PC-3 (cell line): ENCODE measurements at regions not wholly inside any gene's neighbourhood (a gene's known extent, or its start where the extent isn't known, plus 50 kb on each side); places are given as distances from the start of the nearest gene placed in this dataset.

Experiments
- ATAC-seq: fragments of 200-7000 bp; cut with Tn5 transposase; 2 replicates; pipeline ENCODE4 v1.9.1; 2020; ENCODE audit warnings: mild to moderate bottlenecking, moderate library complexity
- BruUV-seq: library from RNA; stranded (reverse); fragments of 400-500 nt; replicated peaks from 2 replicates; lab custom pipeline; 2021; lab: Mats Ljungman, UMichigan
- CTCF ChIA-PET: fragments of 300-600 bp; sonication (Branson Sonifier 250); formaldehyde crosslinking; loops from one replicate; lab custom pipeline; 2022; ENCODE audit warnings: antibody characterized with exemption; lab: Charles Lee
- POLR2A ChIA-PET: fragments of 300-600 bp; sonication (Branson Sonifier 250); formaldehyde crosslinking; loops from one replicate; lab custom pipeline; 2022; ENCODE audit warnings: antibody characterized with exemption; ENCODE audit not compliant: unreplicated experiment; lab: Charles Lee
- DNase-seq: peaks from one replicate; pipeline ENCODE4 v3.0.0-alpha.2; 2015
- H2AFZ ChIP-seq: fragments of 300-600 bp; sonication (generic); 2 replicates; pipeline ENCODE4 v1.6.0; 2016; ENCODE audit warnings: antibody characterized with exemption, low read length
- H3F3A ChIP-seq: fragments of 300-600 bp; sonication (generic); one replicate; pipeline ENCODE4 v1.6.0; 2017; ENCODE audit warnings: antibody characterized with exemption, low read length, control low read depth, mild to moderate bottlenecking; ENCODE audit not compliant: unreplicated experiment
- H3K27ac ChIP-seq: fragments of 300-600 bp; sonication (generic); 2 replicates; pipeline ENCODE4 v1.5.1; 2016; ENCODE audit warnings: mild to moderate bottlenecking, low read length
- H3K27me3 ChIP-seq: fragments of 300-600 bp; sonication (generic); 2 replicates; pipeline ENCODE4 v1.6.1; 2016; ENCODE audit warnings: low read length, mixed read lengths
- H3K36me3 ChIP-seq: fragments of 300-600 bp; sonication (generic); 2 replicates; pipeline ENCODE4 v1.6.1; 2016; ENCODE audit warnings: low read depth, mixed run types, low read length, mixed read lengths
- H3K4me1 ChIP-seq: fragments of 300-600 bp; sonication (generic); 2 replicates; pipeline ENCODE4 v1.5.1; 2016; ENCODE audit warnings: low read length; ENCODE audit not compliant: insufficient read depth
- H3K4me2 ChIP-seq: fragments of 300-600 bp; sonication (generic); 2 replicates; pipeline ENCODE4 v1.6.0; 2016; ENCODE audit warnings: low read length
- H3K4me3 ChIP-seq: fragments of 300-600 bp; sonication (generic); 2 replicates; pipeline ENCODE4 v1.5.1; 2016; ENCODE audit warnings: mild to moderate bottlenecking, low read length, mixed read lengths
- H3K79me2 ChIP-seq: fragments of 300-600 bp; sonication (generic); 2 replicates; pipeline ENCODE4 v1.6.1; 2017; ENCODE audit warnings: low read length, mixed read lengths
- H3K9ac ChIP-seq: fragments of 300-600 bp; sonication (generic); 2 replicates; pipeline ENCODE4 v1.6.0; 2016; ENCODE audit warnings: mild to moderate bottlenecking, low read length
- H3K9me2 ChIP-seq: fragments of 300-600 bp; sonication (generic); replicated peaks from 2 replicates; pipeline ENCODE4 v1.6.1; 2016; ENCODE audit warnings: mixed run types, low read length, mixed read lengths
- H3K9me3 ChIP-seq: fragments of 300-600 bp; sonication (generic); 2 replicates; pipeline ENCODE4 v1.6.1; 2016; ENCODE audit warnings: low read length, mixed read lengths
- H4K20me1 ChIP-seq: fragments of 300-600 bp; sonication (generic); 2 replicates; pipeline ENCODE4 v1.6.1; 2016; ENCODE audit warnings: low read length, mixed read lengths
- EZH2 ChIP-seq: fragments of 300-600 bp; sonication (generic); IDR thresholded peaks from one replicate; pipeline ENCODE4 v1.6.1; 2017; ENCODE audit warnings: antibody characterized with exemption, mild to moderate bottlenecking, low read length; ENCODE audit not compliant: unreplicated experiment
- EZH2phosphoT487 ChIP-seq: fragments of 300-600 bp; sonication (generic); IDR thresholded peaks from 2 replicates; pipeline ENCODE4 v1.6.1; 2018; ENCODE audit warnings: mild to moderate bottlenecking, antibody characterized with exemption, low read length, borderline replicate concordance
- intact Hi-C: fragments of 100-400 bp; cut with micrococcal nuclease; formaldehyde crosslinking; loops from 2 replicates; pipeline ENCODE4 v1.9.0; 2023
- TF ChIP-seq, protein P1 (sequence below): fragments of 300-600 bp; sonication (generic); conservative IDR thresholded peaks from 2 replicates; pipeline ENCODE4 v1.5.1; 2017; ENCODE audit warnings: antibody characterized with exemption, low read depth, mild to moderate bottlenecking, low read length

- BruUV-seq = no TSS peak
Measured at GRCh38 chr10:123462756-123463155, 203.4 kb upstream of the GPR26 start.

GRCh38 chr10:123463181-123463580 lies 203.0 kb upstream of the GPR26 start:
- ChIA-PET CTCF (no interaction called here), POLR2A (no interaction called here)
- H3K4me2 ChIP-seq = no peak overlapping the region
- ATAC-seq (no peak), DNase-seq (no peak)
- H3K27ac ChIP-seq = no peak overlapping the region
- no peak overlapping the region for H2AFZ ChIP-seq
- TF ChIP-seq EZH2phosphoT487 (no peak), EZH2 (no peak)
- TF ChIP-seq, protein P1, sequence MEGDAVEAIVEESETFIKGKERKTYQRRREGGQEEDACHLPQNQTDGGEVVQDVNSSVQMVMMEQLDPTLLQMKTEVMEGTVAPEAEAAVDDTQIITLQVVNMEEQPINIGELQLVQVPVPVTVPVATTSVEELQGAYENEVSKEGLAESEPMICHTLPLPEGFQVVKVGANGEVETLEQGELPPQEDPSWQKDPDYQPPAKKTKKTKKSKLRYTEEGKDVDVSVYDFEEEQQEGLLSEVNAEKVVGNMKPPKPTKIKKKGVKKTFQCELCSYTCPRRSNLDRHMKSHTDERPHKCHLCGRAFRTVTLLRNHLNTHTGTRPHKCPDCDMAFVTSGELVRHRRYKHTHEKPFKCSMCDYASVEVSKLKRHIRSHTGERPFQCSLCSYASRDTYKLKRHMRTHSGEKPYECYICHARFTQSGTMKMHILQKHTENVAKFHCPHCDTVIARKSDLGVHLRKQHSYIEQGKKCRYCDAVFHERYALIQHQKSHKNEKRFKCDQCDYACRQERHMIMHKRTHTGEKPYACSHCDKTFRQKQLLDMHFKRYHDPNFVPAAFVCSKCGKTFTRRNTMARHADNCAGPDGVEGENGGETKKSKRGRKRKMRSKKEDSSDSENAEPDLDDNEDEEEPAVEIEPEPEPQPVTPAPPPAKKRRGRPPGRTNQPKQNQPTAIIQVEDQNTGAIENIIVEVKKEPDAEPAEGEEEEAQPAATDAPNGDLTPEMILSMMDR = no peak
- no peaks in the 10 kb centered on the region for H3K27me3 ChIP-seq
- BruUV-seq = no TSS peak
- no peaks in the 10 kb centered on the region for H3K9me3 ChIP-seq
- no peaks in the 10 kb centered on the region for H3K36me3 ChIP-seq
- intact Hi-C loops = no loop called here
- H3K4me3 ChIP-seq = no peak overlapping the region
- H4K20me1 ChIP-seq = no peaks in the 10 kb centered on the region
- H3K9me2 ChIP-seq = no peaks in the 10 kb centered on the region
- no peaks in the 10 kb centered on the region for H3F3A ChIP-seq
- H3K4me1 ChIP-seq = no peaks in the 10 kb centered on the region
- H3K79me2 ChIP-seq = no peaks in the 10 kb centered on the region
- H3K9ac ChIP-seq = no peak overlapping the region

More at GRCh38 chr10:123462756-123463155, 203.4 kb upstream of the GPR26 start:
- Histone ChIP-seq H3F3A (no peaks in the 10 kb centered on the region), H4K20me1 (no peaks in the 10 kb centered on the region), H3K4me1 (no peaks in the 10 kb centered on the region), H3K27ac (no peak overlapping the region), H3K9me2 (no peaks in the 10 kb centered on the region), H3K9me3 (no peaks in the 10 kb centered on the region), H2AFZ (no peak overlapping the region), H3K27me3 (no peaks in the 10 kb centered on the region), H3K4me3 (no peak overlapping the region), H3K36me3 (no peaks in the 10 kb centered on the region), H3K4me2 (no peak overlapping the region), H3K9ac (no peak overlapping the region), H3K79me2 (no peaks in the 10 kb centered on the region)
- ChIA-PET CTCF (no interaction called here), POLR2A (no interaction called here)
- intact Hi-C loops = no loop called here
- TF ChIP-seq EZH2phosphoT487 (no peak), EZH2 (no peak)
- TF ChIP-seq, protein P1 = no peak
- DNase-seq (peak; percentile 12), ATAC-seq (no peak)

DNA sequence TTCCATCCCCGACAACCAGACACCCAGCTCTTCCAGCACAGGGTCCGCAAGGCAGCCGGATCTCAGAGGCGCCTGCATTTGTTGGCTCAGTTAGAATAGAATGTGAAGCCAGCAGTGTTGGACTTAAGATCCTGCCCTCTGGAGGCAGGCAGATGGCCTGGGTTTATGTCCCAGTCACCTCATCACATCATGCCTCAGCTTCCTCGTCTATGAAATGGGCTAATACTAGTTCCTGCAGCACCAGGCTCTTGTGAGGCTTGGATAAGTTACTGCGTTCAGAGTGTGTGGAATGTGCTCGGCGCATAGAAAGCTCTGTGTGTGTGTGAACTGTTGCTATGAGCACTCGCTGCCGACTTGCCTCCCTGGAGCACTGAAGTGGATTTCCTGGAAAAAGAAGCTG lies 202.5 kb upstream of the GPR26 start:
- no TSS peak for BruUV-seq
- H3K27me3 ChIP-seq = no peaks in the 10 kb centered on the region

More for the DNA sequence above, 202.5 kb upstream of the GPR26 start:
- Histone ChIP-seq H2AFZ (no peak overlapping the region), H3K4me3 (no peak overlapping the region), H3K4me2 (no peak overlapping the region), H3F3A (no peaks in the 10 kb centered on the region), H3K9me2 (no peaks in the 10 kb centered on the region), H3K27ac (no peak overlapping the region), H3K79me2 (no peaks in the 10 kb centered on the region), H4K20me1 (no peaks in the 10 kb centered on the region), H3K9ac (no peak overlapping the region), H3K36me3 (no peaks in the 10 kb centered on the region), H3K4me1 (no peaks in the 10 kb centered on the region), H3K9me3 (no peaks in the 10 kb centered on the region)
- ATAC-seq (no peak), DNase-seq (no peak)
- TF ChIP-seq, protein P1 = no peak
- TF ChIP-seq EZH2 (no peak), EZH2phosphoT487 (no peak)
- intact Hi-C loops = no loop called here
- POLR2A ChIA-PET = no interaction called here
- CTCF ChIA-PET = no interaction called here
